OCI-LY7 (cell line): ENCODE measurements at regions not wholly inside any gene's neighbourhood (a gene's known extent, or its start where the extent isn't known, plus 50 kb on each side); places are given as distances from the start of the nearest gene placed in this dataset.

Experiments used
- EZH2phosphoT487 ChIP-seq: fragments of 200-600 bp; sonication (generic); IDR thresholded peaks from 2 replicates; pipeline ENCODE4 v1.6.1; 2018; ENCODE audit warnings: low read depth, borderline replicate concordance, mild to moderate bottlenecking, mixed run types, antibody characterized with exemption, low read length, moderate library complexity, mixed read lengths
- TF ChIP-seq, protein P1 (sequence below): fragments of 200-600 bp; sonication (generic); conservative IDR thresholded peaks from 2 replicates; pipeline ENCODE4 v1.5.1; 2014; ENCODE audit warnings: mild to moderate bottlenecking, antibody characterized with exemption, low read length, moderate library complexity, mixed read lengths

DNA sequence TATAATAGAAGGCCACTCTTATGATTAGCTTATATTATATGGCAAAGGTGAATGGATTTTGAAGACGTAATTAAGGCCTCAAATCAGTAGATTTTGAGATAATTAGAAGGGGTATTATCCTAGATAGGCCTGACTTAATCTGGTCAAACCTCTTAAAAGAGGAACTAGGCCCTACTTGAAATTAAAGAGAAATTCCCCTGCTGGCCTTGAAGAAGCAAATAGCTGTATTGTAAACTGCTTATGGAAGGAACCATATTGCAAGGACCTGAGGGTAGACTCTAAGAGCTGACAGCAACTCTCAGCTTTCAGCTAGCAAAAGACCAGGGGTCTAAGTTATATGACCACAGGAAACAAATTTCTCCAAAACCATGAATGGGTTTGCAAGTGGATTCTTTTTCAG is 219.0 kb upstream of the ONECUT1 start:
- TF ChIP-seq, protein P1, sequence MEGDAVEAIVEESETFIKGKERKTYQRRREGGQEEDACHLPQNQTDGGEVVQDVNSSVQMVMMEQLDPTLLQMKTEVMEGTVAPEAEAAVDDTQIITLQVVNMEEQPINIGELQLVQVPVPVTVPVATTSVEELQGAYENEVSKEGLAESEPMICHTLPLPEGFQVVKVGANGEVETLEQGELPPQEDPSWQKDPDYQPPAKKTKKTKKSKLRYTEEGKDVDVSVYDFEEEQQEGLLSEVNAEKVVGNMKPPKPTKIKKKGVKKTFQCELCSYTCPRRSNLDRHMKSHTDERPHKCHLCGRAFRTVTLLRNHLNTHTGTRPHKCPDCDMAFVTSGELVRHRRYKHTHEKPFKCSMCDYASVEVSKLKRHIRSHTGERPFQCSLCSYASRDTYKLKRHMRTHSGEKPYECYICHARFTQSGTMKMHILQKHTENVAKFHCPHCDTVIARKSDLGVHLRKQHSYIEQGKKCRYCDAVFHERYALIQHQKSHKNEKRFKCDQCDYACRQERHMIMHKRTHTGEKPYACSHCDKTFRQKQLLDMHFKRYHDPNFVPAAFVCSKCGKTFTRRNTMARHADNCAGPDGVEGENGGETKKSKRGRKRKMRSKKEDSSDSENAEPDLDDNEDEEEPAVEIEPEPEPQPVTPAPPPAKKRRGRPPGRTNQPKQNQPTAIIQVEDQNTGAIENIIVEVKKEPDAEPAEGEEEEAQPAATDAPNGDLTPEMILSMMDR: no peak
- no peak for TF ChIP-seq EZH2phosphoT487
